Epidermal melanocyte (primary cell): ENCODE measurements at regions not wholly inside any gene's neighbourhood (a gene's known extent, or its start where the extent isn't known, plus 50 kb on each side); places are given as distances from the start of the nearest gene placed in this dataset.
A peak's percentile ranks its signal among the peaks of the same experiment; 100 is the strongest.
"Not testable (repeated sequence)": the region's sequence is repeated elsewhere in the genome, so short reads cannot be mapped to it uniquely, and the experiment has no call there.

Experiments used
- DNase-seq: peaks from one replicate; pipeline ENCODE4 v3.0.0; 2011; ENCODE audit warnings: low spot score; ENCODE audit not compliant: insufficient read length

DNA sequence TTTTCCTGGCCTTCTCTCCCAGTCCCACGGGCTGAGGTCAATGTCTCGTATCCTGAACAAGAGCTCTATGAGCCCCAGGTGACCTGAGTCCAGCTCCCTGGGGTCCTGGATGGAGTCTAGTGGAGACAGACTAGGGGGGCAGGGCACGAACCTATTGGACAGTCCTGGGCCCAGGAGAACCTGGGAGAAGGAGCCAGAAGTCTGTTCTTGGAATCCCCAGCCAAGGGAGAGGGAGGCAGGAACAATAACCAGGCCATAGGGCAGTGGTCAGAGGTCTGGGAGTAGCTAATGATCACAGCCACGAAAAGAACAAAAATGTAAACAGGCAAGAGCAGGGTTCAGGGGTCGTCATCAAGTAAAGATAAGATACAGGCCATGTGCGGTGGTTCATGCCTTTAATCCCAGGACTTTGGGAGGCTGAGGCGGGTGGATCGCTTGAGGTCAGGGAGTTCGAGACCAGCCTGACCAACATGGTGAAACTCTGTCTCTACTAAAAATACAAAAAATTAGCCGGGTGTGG is 60.8 kb downstream of the COPRS start:
- no peak for DNase-seq

DNA sequence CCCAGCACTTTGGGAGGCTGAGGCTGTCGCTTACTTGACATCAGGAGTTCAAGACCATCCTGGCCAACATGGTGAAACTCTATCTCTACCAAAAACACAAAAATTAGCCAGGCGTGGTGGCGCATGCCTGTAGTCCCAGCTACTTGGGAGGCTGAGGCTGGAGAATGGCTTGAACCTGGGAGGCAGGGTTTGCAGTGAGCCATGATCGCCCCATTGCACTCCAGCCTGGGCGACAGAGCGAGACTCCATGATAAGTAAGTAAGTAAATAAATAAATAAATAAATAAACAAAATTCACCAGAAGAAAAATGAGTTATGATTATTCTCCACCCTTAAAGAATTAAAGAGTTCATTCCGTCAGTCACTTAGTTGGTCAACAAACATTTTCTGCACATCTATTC is 63.1 kb downstream of the COPRS start:
- DNase-seq, result not testable (repeated sequence)

DNA sequence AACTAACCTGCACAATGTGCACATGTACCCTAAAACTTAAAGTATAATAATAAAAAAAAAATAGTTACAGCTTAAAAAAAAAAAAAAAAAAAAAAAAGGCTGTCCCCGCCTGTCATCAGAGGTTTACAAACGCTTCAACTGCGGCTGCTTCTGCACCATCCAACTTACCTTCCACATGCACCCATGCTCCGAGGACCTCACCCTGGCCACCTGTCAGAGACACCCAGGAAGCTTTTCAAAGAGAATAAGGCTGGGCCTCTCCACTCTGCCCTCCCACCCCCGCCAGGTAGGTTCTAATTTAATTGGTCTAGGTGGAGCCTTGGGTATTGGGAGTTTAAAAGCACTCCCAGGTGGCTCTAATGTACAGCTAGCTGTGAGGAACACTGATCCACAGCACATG is 64.9 kb downstream of the COPRS start:
- no peak for DNase-seq

DNA sequence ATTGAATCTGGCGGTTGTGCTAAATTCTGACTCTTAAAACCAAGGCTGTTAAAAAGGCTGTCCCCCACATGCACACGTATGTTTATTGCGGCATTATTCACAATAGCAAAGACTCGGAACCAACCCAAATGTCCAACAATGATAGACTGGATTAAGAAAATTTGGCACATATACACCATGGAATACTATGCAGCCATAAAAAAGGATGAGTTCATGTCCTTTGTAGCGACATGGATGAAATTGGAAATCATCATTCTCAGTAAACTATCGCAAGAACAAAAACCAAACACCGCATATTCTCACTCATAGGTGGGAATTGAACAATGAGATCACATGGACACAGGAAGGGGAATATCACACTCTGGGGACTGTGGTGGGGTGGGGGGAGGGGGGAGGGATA is 65.4 kb downstream of the COPRS start:
- not testable (repeated sequence) for DNase-seq

DNA sequence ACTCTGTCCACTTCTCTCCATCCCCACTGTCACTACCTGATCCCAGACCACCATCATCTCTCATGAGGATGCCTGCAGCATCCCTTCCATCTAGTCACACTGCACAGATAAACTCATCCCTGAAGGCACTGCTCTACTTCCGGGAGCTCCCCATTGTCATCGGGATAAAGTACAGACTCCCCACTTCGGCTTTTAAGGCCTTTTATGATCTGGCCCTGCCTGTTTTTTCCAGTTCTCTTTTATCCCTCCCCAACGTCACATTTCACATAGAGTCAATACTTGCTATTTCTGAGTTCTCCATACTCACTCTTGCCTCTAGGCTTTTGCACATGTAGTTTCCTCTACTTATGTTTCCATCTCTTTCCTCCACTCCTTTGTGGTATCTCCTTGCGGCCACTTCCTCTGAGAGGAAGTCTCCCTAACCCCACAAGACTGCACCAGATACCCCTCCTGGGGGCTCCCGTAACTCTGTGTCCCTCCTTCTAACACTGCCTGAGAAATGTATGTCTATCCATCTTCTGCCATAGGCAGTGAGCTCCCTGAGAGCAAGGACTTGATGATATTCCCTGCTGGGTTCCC is 66.9 kb downstream of the COPRS start:
- no peak for DNase-seq

DNA sequence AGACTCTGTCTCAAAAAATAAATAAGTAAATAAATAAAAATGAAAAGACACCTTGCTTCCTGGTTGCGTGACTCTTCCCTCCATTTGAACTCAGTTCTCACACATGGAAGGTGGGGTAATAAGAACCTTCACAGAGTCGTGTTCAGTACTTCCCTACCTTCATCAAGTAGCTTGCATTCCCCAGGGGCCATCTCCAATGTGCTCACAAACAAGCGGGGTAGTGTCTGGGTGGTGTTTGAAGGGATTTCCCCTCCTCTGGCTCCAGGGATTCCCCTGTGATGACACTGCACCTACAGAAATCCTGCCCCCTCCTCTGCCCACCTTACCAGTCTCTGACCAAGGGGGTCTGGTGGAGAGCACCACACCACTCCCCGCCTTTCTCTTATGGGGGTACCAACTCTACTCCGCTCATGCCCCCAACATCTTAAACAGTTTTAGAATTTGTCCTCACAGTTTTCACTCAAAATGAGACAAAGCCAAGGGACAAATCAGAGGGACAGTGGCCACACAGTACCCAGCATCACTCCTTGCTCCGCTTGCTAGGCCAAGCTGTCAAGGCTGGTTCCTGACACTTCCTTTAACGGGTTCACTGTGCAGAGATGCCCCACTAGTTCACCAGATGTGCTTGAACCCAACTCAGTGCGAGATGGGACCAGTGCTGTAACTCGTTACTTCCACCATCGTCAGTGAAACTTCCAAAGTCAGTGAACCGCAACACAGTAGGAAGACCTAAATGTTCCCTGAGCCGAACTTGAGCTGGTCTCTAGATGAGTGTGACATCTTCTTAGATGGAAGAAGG is 69.1 kb downstream of the COPRS start:
- no peak for DNase-seq

DNA sequence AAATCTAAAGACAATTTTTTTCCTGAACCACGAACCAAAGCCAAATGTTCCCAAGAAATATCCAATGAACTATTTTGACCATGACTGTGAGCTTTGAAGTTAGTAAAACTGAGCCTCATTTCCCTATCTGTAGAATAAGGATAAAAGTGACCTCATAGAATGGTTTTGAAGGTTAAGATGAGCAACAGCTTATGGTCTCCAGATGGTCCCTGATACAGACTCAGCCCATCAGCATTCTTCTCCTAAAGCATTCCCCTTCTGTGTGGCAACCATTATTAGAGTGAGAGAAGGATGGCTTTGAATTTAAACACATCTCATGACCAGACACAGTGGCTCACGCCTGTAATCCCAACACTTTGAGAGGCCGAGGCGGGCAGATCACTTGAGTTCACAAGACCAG is 70.1 kb downstream of the COPRS start:
- DNase-seq, result no peak

DNA sequence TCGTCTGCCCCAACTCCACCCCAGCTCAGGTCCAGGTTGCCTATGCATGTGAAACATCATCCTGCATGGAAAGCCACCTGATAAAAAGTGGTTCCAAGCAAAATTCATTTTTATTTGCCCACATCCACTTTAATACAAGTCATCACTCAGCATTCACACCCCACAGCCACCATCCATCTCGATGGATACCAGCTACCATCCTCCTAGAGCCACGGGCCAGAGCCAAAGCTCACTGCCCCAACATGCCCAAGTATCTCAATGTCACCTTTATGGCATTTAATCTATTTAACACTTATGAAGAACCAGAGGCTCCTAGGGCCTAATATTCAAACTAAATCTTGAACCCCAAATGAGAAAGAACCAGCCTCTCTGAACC is 70.5 kb downstream of the COPRS start:
- no peak for DNase-seq

DNA sequence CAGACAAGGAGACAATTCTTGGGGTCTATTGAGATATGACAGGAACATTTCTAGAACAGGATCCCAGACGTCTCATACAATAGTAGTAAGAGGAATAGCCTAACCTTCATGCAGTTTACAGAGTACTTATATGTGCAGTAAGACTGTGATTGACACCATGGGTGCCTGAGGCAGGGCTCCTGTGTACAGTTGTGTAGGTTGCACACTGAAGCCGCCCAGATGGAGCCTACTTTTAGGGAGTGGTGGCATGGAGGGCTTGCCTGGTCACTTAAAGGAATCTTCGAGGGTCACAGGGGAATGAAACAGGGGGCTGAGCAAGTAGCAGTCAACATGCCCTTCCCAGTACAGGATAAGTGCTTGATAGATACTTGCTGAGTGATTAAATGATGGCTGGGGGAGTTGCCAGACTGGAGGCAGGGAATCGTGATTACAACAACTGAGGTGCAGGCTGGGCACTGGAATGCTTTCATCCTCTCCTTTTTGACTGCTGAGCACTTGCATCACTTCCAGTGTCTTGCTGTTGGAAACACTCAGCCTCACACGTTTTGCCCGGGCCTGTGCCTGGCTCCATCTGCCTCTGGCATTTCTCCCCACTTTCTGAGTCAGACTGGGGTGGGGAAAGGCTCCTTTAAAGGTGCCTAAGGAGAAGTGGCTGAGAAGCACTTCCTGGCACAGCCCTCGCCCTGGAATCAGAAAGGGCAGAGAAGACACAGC is 71.0 kb downstream of the COPRS start:
- DNase-seq, result peak; percentile 57

DNA sequence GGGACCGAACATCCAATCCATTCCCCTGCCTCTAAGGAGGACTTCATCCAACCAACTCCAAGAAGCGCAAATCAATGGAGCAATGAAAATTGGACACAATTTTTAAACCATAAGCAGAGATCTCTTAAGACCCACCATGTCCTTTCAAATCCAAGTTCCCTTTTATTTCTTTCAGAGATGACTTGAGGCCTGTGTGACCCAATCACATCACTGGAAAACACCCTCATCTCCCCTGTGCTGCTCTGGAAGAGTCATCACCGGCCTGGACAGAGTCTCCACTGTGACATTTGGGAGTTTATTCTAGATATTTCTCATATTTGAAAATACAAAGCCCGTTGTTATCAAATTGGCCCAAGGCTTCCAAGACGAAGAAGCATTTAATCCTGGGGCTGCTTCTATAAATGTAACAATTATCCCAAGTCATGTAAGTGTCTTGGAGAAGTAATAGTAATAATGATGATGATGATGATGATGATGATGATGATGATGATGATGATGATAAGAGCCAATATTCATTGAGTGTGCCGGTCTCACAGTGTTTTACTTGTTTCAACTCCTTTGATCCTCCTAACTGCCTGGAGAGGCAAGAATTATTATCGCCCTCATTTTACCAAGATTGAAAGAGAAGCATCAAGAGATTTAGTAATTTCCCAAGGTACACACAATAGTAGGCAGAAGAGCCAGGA is 72.1 kb downstream of the COPRS start:
- DNase-seq, result no peak

DNA sequence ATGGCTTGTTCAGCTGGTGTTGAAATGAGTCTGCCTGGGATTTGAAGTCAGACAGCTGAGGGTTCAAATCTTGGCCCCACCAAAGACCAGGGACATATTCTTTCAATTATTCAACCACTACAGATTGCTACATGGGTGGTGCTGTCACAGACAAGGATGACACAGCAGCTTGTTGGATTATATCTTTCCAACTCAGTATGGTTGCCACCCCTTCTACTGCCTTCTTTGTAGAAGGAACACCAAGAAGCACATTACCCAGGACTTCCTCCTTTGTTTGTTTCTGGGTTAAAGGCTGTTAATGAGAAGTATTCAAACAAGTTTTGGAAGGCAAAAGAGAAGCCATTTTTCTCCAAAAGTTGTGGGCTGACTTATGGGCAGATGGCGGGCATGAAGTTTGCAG is 78.6 kb downstream of the COPRS start:
- no peak for DNase-seq

DNA sequence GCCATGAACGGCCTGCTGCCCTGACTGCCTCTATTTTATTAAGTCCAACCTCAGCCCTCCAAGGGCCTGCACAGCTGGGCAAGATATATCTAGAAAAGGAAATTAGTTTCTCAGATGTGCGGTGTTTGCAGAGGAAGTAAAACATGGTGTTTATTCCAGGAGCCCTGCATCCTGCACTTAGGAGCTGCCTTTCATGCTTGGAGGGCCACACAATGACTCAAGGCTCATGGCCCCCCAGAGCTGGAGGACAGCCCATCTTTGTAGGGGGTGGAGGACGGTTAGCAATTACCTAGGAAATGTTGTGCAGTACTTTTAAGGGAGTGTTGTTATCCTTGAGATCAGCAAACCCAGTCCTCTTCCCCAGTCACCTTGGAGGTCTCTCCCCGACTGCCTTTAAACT is 80.5 kb downstream of the COPRS start:
- DNase-seq, result no peak

DNA sequence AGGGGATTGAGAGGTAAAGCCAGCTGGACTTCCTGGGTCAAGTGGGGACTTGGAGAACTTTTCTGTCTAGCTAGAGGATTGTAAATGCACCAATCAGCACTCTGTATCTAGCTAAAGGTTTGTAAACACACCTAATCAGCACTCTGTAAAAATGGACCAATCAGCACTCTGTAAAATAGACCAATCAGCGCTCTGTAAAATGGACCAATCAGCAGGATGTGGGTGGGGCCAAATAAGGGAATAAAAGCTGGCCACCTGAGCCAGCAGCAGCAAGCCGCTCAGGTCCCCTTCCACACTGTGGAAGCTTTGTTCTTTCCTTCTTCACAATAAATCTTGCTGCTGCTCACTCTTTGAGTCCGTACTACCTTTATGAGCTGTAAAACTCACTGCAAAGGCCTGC is 87.7 kb downstream of the COPRS start:
- not testable (repeated sequence) for DNase-seq

DNA sequence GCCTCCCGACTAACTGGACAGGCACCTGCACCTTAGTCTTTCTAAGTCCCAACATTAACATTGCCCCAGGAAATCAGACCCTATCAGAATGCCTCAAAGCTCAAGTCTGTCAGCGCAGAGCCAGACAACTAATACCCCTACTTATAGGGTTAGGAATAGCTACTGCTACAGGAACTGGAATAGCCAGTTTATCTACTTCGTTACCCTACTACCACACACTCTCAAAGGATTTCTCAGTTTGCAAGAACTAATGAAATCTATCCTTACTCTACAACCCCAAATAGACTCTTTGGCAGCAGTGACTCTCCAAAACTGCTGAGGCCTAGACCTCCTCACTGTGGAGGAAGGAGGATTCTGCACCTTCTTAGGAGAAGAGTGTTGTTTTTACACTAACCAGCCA is 88.5 kb downstream of the COPRS start:
- DNase-seq, result not testable (repeated sequence)

DNA sequence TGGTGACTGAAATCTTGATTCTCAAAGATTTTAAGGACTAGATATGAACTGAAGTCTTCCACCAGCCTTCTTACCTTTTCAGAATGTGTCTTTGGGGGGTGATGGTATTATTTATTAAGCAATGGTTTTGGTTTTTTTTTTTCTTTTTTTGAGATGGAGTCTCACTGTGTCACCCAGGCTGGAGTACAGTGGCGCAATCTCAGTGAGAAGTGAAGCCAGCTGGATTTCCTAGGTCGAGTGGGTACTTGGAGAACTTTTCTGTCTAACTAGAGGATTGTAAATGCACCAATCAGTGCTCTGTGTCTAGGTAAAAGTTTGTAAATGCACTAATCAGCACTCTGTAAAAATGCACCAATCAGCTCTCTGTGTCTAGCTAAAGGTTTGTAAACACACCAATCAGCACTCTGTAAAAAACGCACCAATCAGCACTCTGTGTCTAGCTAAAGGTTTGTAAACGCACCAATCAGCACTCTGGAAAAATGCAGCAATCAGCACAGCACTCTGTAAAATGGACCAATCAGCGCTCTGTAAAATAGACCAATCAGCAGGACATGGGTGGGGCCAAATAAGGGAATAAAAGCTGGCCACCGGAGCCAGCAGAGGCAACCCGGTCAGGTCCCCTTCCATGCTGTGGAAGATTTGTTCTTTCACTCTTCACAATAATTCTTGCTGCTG is 97.1 kb downstream of the COPRS start:
- DNase-seq, result not testable (repeated sequence)

DNA sequence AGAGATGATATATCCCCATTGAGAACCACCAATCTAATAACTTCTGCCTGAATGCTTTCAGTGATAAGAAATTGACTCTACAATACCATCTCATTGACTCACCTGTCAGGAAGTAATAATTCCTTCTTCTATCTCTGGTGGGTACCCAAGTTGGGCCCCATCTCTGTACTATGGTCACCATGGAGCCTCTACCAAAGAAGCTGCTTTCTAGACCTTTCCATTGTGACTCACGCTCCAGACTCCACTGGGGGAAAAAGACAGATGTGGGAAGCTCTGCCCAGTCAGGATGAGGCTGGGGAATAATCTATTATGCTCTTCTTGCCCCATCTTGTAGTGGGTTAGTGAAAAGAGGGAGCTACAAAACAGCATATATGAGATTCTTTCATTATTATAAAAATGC is 100.4 kb downstream of the COPRS start:
- no peak for DNase-seq

DNA sequence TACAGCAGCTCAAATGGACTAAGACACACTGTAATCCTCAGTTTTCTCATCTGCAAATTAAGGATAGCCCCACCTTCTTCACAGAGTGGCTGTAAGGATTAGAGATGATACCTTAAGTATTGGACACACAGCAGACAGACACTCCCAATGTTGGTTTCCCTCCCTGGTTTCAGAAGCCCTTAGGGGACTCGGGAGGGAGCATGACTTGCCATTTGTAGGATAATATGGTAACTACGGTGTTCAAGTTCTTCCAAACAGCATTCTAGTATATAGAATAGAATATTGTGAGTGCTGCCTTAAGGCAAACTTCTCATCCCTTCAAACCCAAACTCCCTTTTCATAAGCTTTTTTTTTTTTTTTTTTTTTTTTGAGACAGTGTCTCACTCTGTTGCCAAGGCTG is 101.9 kb downstream of the COPRS start:
- no peak for DNase-seq

DNA sequence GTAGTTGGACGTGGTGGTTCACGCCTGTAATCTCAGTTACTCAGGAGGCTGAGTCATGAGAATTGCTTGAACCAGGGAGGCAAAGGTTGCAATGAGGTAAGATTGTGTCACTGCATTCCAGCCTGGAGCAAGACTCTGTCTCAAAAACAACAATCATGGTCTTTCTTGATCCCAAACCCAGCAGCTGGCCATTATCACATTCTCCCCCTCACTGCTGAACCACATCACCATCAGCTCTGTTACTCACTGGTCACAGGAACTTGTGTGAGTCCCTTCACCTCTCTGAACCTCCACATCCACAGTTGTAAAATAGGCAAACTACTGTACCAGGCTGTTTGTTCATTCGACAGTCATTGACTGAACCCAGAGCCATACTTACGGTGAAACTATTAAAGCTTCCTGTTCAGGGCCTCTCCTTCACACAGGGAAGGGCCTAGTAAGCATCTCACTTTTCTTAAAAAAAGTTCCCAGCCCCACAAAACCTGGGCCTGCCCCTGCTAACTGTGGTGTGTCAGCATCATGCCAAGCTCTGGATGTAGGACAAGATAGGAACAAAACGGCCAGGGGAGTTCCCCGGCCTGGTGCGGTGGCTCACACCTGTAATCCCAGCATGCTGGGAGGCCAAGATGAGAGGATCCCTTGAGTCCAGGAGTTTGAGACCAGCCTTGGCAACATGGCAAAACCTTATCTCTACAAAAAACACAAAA is 104.7 kb downstream of the COPRS start:
- DNase-seq, result no peak

DNA sequence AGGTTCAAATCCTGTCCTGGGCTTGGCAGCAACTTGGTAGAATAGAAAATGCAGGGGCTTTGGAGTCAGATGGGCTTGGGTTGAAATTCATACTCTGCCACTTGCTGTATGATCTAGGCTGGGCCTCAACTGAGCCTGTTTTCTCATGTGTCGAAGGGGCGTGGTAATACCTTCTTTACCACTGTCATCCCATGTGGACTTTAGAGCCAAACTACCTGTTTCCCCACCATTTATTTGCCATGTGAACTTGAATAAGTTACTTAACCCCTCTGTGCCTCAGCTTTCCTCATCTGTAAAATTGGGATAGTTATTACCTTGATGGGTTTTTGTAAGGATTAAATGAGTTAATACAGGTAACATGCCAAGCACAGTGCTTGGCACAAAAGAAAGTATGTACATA is 106.0 kb downstream of the COPRS start:
- no peak for DNase-seq

DNA sequence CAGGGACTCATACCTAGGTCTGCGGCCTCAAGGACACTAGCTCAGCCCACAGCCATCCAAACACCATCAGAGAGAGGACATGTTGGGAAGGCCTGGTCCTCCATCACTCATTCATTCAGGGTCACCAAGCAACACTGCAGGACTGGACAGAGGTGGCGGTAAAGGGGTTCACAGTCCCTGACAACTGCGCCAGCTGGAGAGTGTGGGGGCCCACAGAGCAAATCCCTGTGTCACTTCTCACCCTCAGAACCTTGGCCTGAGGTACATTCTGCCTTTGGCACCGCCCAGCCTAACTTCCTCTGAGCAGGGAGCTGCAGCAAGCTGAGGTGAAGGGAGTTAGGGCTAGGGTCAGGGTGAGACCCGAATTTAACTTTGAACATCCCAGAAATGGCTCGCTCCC is 106.5 kb downstream of the COPRS start:
- no peak for DNase-seq

DNA sequence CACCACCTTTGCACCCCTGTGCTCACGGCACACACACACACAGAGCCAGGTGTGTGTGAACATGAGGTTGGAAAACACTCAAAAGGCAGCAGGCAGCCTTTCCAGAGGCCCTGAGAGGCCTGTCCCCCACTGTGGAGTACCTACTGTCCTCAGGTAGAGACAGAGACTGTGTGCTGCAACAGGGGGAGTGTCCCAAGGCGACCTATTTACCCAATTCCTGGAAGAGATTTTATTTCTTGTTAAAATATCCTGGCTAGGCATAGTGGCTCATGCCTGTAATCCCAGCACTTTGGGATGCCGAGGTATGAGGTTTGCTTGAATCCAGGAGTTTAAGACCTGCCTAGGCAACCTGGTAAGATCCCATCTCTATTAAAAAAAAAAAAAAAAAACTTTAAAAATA is 108.5 kb downstream of the COPRS start:
- no peak for DNase-seq
